Hematopoietic multipotent progenitor cell treated with erythropoietin and hydrocortisone succinate and interleukin-3 and kit ligand, for 4 days (in vitro differentiated cells): ENCODE measurements at regions not wholly inside any gene's neighbourhood (a gene's known extent, or its start where the extent isn't known, plus 50 kb on each side); places are given as distances from the start of the nearest gene placed in this dataset.
A peak's percentile ranks its signal among the peaks of the same experiment; 100 is the strongest.

ENCODE experiments used
- DNase-seq: peaks from one replicate; pipeline ENCODE4 v3.0.0-alpha.2; 2015

DNA sequence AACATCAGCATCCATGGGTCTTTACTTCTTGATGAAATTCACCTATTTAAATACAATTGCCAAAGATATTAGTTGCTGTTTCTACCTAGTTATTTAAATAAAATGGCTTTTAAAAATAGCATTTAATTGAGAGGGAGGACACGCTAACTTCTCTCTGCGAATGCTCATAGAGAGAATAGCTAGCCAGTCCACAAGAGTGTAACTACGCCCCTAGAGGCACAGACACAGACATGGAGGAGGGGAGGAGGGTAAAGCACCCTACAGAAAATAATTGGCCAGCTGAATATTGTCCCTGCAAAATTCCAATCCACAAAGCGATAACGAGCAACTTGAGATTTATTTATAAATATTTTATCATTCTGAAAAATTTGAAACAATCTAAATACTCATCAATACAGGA is 97.0 kb upstream of the PAPOLG start:
- no peak for DNase-seq

DNA sequence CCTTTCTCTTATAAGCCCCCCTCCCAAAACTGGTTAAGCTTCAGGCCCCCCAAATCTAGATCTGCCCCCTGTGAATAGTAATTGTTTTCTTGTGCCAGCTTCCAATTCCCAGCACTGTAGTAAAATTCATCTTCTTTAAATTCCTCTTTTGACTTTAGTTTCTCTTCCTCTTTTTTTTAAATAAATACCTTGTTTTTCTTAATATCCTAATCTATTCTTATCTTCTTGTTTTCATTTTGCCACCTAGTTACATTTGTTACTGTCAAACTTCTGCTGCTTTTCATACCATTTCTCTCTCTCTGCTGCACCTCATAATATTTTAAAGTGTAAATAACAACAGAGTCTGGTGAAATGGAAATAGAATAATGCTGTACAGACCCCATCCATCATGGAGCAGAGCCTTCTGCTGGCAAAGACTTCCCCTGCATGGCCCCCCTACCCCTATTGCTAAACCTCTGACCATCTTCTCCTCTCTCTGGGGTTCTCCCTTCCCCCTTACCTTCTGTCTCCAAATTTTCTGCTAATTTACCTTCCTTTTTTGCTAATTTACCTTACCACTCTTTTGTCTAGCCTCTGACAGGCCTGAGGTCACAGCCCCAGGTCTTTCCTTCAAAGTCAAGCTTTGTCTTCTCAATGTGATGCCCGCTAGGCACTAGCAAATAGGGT is 94.9 kb upstream of the PAPOLG start:
- DNase-seq: no peak

DNA sequence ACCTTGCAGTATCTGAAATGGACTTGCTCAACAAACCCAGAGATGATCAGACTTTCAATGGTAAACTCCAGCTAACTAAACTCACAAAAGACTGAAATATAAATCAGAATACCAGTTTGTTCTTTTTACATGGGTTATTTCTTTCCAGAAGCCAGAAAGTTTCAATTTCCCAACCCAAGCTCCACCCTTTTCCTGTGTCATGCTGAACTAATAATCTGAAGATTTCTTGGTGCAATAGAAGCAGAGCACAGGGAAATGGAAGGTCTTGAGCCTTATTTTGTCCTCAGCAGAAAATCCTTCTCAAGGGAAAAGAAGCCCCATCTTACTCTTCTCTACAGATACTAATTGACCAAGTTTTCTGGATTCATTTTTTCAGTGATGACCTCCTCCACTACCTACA is 93.3 kb upstream of the PAPOLG start:
- DNase-seq: no peak

DNA sequence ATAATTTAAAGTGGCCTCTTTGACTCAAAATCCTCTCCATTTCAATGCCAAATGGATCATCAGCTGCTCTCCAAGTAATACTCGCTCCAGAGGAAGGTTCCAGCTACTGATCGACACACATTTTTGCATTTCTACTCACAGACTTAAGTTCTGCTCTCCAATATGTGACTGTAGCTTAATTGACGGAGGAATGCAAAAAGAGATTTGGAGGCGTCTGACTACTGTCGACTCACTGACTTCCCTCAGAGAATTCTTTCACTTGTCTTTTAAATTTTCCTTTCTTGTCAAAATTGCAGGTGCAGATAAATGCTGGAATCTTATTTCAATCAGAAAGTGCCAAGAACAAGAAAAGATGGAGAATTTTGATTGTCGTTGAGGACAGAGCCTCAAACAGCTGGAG is 84.1 kb upstream of the PAPOLG start:
- DNase-seq: no peak

DNA sequence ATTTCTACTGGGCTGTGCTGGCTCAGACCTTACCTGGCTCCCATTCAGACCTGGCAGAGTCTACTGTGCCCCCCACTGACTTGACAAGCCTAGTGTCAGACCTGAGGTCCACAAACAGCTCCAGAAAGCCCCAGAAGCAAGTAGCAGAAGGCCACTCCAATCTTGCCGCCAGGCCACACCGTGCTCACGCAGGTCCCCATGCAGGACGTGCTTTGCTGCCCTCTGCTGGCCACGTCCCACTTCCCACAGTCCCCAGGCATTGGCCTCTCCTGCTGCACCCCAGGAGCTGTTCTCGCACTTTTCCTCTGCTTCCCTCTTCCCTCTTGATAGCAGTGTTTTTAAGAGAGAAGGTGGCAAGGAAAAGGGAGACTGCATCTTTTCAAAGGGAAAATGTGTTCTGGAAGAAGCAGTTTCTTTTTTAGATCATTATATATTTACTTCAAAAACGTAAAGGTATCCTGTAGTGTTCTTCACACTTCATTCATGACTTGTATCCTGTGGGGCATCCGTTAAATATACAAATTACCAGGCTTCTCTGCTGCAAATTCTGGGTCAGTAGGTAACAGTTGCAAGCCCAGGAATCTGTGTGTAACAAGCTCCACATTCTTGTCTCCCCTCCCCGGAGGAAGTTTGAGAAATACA is 81.4 kb upstream of the PAPOLG start:
- peak; percentile 91 for DNase-seq

DNA sequence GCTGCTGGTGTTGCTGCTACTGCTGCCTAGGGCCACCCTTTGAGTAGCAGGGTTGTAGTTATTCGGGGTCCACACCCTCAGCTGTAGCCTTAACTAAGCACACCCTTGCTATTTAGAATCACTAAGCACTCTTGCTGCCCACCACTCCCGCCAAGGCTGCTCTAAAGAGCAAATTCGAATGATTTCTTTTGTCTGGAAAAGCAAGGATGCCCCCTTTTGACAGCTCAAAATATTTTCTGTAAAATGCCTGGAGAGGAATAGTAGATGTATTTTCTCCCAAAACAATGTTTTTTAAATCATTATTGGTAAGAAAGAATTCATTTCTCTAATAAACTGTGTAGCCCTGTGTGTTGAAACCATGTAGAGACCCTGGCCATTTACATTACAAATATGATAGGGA is 80.8 kb upstream of the PAPOLG start:
- no peak for DNase-seq

DNA sequence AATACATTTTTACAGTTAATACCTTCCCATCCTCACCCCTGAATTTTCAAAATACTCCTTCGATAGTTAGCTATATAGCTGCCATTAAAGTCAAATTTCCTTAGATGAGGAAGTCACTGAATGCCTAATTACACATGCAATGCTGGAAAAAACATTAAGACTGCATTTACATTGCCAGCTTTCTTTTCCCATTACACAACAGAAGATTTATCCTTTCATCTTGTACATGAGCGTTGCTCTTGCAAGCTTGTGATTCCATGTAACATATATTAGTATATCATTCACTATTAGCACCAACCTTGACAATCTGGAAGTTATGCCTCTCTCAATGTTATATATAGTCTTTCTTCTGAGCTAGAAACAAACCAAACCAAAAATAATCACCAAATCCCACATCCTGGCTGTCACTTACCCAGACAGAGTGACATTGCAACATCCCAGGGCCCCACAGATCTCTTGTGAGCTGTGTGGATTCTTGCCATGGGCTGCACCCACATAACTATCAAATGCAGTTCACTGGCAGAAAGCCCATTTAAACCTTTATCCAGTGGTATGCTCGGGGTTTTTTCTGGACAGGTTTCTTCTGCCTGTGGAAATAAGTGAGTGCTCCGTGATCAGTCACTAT is 79.2 kb upstream of the PAPOLG start:
- peak; percentile 75 for DNase-seq

DNA sequence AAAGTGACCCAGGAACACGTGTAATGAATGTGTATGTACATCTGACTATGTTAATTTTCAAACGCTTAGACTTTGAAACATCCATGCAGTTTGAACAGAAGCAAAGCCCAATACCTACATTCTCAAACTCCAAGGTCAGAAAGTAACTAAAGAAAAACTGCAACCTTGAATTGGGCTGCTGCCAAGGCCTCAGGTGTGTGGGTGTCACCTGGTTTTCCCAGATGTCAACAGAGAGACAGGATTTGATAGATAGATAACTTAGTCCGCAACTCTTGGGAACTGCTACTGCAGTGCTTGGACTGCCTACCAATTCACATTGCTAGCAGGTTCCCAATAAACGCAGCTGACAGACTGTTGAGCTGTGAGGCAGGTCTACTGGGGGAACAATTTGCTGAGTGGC is 78.7 kb upstream of the PAPOLG start:
- no peak for DNase-seq

DNA sequence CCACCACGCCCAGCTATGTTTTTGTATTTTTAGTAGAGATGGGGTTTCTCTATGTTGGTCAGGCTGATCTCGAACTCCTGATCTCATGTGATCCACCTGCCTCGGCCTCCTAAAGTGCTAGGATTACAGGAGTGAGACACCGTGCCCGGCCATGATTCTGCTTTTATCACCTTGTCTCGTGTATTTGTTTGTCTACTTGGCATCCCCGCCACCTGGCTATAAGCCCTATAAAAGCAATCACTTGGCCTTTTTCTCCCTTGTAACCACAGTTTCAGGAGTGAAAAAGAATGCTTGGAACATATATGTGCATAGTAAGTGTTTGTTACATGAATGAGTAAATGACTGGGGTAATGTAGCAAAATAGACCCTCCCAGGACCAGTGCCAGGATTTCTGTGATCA is 77.5 kb upstream of the PAPOLG start:
- DNase-seq: no peak

DNA sequence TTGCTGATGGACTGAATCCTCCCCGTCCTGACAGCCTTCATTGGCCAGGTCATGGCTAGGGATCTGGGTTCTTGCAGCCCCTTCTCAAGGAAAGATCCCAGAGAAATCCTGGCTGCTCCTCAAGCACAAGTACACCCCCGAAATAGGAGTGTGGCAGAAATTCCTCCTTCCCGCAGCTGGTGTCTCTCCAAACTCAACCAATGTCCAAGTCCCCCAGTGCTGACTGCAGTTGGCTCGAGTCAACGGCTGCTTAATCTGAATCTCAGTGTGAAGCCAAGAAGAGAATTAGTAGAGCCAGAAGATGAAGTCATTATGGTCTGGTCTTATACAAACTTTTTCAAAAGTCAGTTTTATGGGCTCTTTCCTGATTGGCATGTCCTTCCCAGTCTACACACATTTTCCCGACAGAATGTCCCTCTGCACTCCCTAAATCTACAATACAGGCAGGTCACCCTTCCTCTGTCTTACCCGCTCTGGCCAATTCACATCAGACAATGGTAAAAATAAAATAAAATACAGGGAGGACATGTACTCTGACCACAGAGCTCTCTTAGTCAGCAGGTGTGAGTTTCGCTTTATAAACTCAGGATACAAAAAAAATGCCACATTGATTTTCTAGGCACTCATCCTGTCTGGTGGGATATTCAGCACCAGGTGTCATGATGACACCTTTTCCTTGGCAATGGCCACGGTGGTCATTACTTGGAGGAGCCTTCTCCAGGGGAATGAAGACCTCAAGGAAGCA is 76.9 kb upstream of the PAPOLG start:
- DNase-seq: no peak

DNA sequence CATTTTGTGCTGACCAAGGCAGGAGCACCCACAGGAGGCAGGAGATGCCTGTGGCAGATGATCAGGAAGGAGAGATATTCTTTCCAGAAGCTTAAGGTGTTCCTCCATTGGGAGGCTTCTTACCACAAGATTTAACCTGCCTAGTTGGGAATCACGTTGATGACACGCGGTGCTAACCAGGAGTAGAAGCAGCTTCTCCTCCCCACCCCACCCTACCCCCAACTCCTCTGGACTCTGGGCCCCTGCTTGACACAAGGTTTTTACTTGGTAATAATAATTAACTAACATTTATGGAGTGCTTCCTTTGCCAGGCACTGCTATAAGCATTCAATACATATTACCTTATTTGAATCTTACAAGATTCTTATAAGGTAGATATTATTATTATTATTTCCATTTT is 62.5 kb upstream of the PAPOLG start:
- DNase-seq: no peak

DNA sequence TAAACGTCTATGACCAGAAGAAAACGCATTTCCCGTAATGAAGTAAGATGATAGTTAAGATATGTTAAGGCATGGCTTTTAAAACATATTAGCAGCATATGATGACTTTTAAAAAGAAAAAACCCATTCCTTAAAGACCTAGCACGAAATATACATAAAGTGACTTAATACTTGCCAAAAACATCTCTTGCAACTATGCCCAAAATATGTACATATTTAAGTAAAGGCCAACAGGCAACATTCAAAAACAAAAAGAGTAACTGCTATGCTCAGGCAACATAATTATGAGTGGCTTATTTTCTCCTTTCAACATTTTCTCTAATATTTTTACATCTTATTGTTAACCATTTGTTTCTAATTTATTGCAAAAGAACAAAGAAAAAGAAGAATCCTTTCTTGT is 60.3 kb upstream of the PAPOLG start:
- no peak for DNase-seq

DNA sequence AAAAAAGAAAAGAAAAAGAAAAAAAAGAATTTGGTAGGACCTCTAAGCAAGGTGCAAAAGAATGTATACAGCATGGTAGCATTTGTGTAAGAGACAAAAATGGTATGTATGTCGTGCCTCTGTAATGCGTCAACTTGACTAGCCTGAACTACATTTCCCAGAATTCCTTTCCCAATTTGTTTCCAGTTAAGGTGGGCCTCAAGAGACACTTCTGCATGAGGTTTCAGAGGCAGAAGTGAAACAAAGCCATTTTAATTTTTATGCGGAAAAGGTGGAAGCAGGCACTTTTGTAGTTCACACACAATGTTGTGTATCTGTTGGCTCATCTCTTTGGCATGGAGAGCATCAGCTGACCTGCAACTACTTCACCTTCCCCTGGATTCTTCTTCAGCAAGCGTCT is 56.5 kb upstream of the PAPOLG start:
- no peak for DNase-seq

DNA sequence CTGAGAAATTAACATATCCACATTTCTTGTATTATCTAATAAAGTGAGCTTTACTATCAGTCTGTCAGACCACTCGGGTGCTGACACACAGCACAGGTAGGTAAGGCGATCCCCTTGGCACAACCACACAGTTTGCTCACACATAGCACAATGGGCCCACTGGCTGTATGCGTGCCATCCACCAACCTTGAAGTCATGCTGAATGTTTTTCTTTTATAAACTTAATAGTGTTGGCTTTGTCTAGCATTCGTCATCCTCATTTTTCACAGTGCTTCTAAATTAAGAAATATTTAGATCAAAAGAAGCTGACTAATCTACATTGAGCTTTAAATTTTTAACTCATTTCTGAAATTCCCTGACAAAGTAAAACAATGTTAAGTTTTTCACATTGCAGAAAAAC is 50.0 kb upstream of the PAPOLG start:
- DNase-seq: no peak
